Caco-2 (cell line): ENCODE measurements at regions not wholly inside any gene's neighbourhood (a gene's known extent, or its start where the extent isn't known, plus 50 kb on each side); places are given as distances from the start of the nearest gene placed in this dataset.
A peak's percentile ranks its signal among the peaks of the same experiment; 100 is the strongest.

Experiments
- BruUV-seq: library from RNA; stranded (reverse); fragments of 400-500 nt; replicated peaks from 2 replicates; lab custom pipeline; 2021; lab: Mats Ljungman, UMichigan
- CTCF ChIA-PET: fragments of 300-600 bp; sonication (Branson Sonifier 250); formaldehyde crosslinking; loops from one replicate; lab custom pipeline; 2022; ENCODE audit warnings: antibody characterized with exemption; lab: Charles Lee
- POLR2A ChIA-PET: fragments of 300-600 bp; sonication (Branson Sonifier 250); formaldehyde crosslinking; loops from one replicate; lab custom pipeline; 2022; ENCODE audit warnings: antibody characterized with exemption; lab: Charles Lee
- DNase-seq, 2 experiments: peaks; one replicate each; pipeline versions ENCODE4 v3.0.0 to v3.0.0-alpha.2; 2020 to 2022
- H3K27me3 ChIP-seq: replicated peaks from 2 replicates; pipeline ENCODE4 v1.6.0; 2011; ENCODE audit warnings: low read length; ENCODE audit not compliant: control insufficient read depth, insufficient read depth
- H3K36me3 ChIP-seq: 2 replicates; pipeline ENCODE4 v1.5.1; 2011; ENCODE audit warnings: low read length; ENCODE audit not compliant: control insufficient read depth, insufficient read depth
- H3K4me1 ChIP-seq: fragments of 250-450 bp; sonication (Bioruptor Pico); 2 replicates; pipeline ENCODE4 v1.5.1; 2020; ENCODE audit warnings: mild to moderate bottlenecking
- H3K4me3 ChIP-seq: 2 replicates; pipeline ENCODE4 v1.5.1; 2011; ENCODE audit warnings: low read depth, mild to moderate bottlenecking, control low read depth, low read length
- H3K9me3 ChIP-seq: fragments of 250-450 bp; sonication (Bioruptor Pico); 2 replicates; pipeline ENCODE4 v1.5.1; 2020; ENCODE audit warnings: mild to moderate bottlenecking, moderate library complexity
- H3K27ac Mint-ChIP-seq: one replicate; pipeline ENCODE4 v1.8.0; 2022; ENCODE audit warnings: mixed read lengths; ENCODE audit not compliant: unreplicated experiment
- H3K27me3 Mint-ChIP-seq: one replicate; pipeline ENCODE4 v1.8.0; 2022; ENCODE audit warnings: mixed read lengths; ENCODE audit not compliant: insufficient read depth, unreplicated experiment
- H3K36me3 Mint-ChIP-seq: one replicate; pipeline ENCODE4 v1.8.0; 2022; ENCODE audit warnings: mild to moderate bottlenecking, mixed read lengths; ENCODE audit not compliant: insufficient read depth, unreplicated experiment
- H3K4me1 Mint-ChIP-seq: one replicate; pipeline ENCODE4 v1.8.0; 2022; ENCODE audit warnings: low read depth, mixed read lengths; ENCODE audit not compliant: unreplicated experiment
- H3K4me3 Mint-ChIP-seq: one replicate; pipeline ENCODE4 v1.8.0; 2022; ENCODE audit warnings: mild to moderate bottlenecking, moderate library complexity, mixed read lengths; ENCODE audit not compliant: unreplicated experiment
- H3K9me3 Mint-ChIP-seq: one replicate; pipeline ENCODE4 v1.8.0; 2022; ENCODE audit warnings: mixed read lengths; ENCODE audit not compliant: unreplicated experiment
- intact Hi-C: fragments of 100-400 bp; cut with micrococcal nuclease; formaldehyde crosslinking; loops from one replicate; pipeline ENCODE4 v1.10.0; 2022; ENCODE audit not compliant: unreplicated experiment
- TF ChIP-seq, protein P1 (sequence below), 2 experiments: fragments of 200-600 bp in 1 of 2; IDR thresholded peaks; 1 replicate in 1 of 2; 2 replicates in 1 of 2; pipeline versions ENCODE4 v1.5.1 to v1.8.0; 2011 to 2022; ENCODE audit warnings: antibody characterized with exemption in 1 of 2, control low read depth in 1 of 2, inconsistent platforms in 1 of 2, low read depth in 1 of 2, low read length in 1 of 2, mild to moderate bottlenecking in 1 of 2, moderate library complexity in 1 of 2; ENCODE audit not compliant: insufficient read depth in 1 of 2, severe bottlenecking in 1 of 2, unreplicated experiment in 1 of 2

DNA sequence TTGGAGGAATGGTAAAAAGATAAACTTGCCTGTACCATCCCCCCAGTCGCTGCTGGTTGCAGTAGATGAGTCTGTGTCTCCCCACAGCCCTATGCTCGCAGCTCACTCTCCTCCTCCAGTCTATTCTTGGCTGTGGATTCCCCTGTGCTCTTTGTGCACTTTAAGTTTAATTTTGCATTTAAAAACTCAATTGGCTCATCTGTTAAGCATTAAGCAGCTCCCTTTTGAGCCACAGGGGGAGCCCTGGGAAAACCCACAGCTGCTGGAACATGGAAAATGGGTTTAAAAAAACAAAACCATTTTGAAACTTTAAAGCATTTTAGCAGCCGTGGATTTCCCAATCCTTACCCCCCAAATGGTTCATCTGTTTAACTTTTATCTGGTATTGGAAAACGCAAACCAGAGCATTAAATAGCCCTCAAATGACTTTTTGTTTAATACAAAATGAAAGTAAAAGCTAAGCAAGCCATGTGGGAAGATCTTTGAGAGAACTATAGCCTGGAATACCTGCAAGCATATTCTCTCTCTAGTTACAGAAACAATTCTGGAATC is 536.9 kb downstream of the ZIC1 start:
- Histone ChIP-seq H3K4me3 (no peak overlapping the region), H3K36me3 (no peaks in the 10 kb centered on the region), H3K4me1 (no peaks in the 10 kb centered on the region), H3K27me3 (no peaks in the 10 kb centered on the region), H3K9me3 (no peaks in the 10 kb centered on the region)
- ChIA-PET POLR2A (no interaction called here), CTCF (interaction anchor here (1.1 kb wide), 1 partner anchor 131 kb away, joined by 3 read pairs; no protein-coding TSS in a partner anchor)
- H3K27me3 Mint-ChIP-seq, result no peaks in the 10 kb centered on the region
- H3K4me3 Mint-ChIP-seq, result no peak overlapping the region
- TF ChIP-seq, protein P1, sequence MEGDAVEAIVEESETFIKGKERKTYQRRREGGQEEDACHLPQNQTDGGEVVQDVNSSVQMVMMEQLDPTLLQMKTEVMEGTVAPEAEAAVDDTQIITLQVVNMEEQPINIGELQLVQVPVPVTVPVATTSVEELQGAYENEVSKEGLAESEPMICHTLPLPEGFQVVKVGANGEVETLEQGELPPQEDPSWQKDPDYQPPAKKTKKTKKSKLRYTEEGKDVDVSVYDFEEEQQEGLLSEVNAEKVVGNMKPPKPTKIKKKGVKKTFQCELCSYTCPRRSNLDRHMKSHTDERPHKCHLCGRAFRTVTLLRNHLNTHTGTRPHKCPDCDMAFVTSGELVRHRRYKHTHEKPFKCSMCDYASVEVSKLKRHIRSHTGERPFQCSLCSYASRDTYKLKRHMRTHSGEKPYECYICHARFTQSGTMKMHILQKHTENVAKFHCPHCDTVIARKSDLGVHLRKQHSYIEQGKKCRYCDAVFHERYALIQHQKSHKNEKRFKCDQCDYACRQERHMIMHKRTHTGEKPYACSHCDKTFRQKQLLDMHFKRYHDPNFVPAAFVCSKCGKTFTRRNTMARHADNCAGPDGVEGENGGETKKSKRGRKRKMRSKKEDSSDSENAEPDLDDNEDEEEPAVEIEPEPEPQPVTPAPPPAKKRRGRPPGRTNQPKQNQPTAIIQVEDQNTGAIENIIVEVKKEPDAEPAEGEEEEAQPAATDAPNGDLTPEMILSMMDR (IDR thresholded peaks at IDR 0.05; ENCODE audit: insufficient read depth in 1 of 2, low read depth in 1 of 2, low read length in 1 of 2, severe bottlenecking in 1 of 2, unreplicated experiment in 1 of 2), result peak; percentile 33 to 34
- no peaks in the 10 kb centered on the region for H3K4me1 Mint-ChIP-seq
- H3K9me3 Mint-ChIP-seq, result no peaks in the 10 kb centered on the region
- H3K27ac Mint-ChIP-seq, result no peak overlapping the region
- no TSS peak for BruUV-seq
- H3K36me3 Mint-ChIP-seq, result no peaks in the 10 kb centered on the region
- peak in 1 of 2 experiments; percentile 24 for DNase-seq
- intact Hi-C loops, result no loop called here

DNA sequence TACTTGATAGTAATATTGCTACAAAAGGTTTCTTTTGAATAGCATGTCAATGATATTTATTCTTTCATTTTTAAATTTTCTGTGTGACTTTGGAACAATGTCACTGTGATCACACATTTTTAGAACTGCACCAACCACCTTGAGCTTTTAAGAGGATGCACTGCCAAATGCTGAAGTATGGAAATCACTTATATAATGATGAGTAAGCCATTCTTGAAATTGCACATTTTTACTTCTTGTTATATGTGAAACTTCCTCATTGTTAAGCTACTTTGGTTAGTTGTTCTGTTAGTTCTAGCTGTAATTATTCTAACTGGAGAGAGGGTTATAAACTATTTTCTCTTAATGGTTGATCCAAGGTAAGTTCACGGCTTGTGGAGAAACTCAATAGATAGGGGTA is 547.5 kb downstream of the ZIC1 start:
- no peaks in the 10 kb centered on the region for H3K4me1 Mint-ChIP-seq
- no peak overlapping the region for H3K4me3 Mint-ChIP-seq
- no TSS peak for BruUV-seq
- H3K9me3 Mint-ChIP-seq, result peaks cover 7% of the 10 kb centered on the region
- peaks cover 6% of the 10 kb centered on the region for H3K27me3 Mint-ChIP-seq
- no peak overlapping the region for H3K27ac Mint-ChIP-seq
- ChIA-PET CTCF (no interaction called here), POLR2A (no interaction called here)
- H3K9me3 ChIP-seq, result peaks cover 5% of the 10 kb centered on the region; the same call in 1 of the 2 replicates
- intact Hi-C loops, result no loop called here
- DNase-seq, result no peak
- H3K36me3 ChIP-seq, result no peaks in the 10 kb centered on the region
- no peaks in the 10 kb centered on the region for H3K36me3 Mint-ChIP-seq
- TF ChIP-seq, protein P1 (IDR thresholded peaks at IDR 0.05; ENCODE audit: insufficient read depth in 1 of 2, low read depth in 1 of 2, low read length in 1 of 2, severe bottlenecking in 1 of 2, unreplicated experiment in 1 of 2), result no peak
- no peak overlapping the region for H3K4me3 ChIP-seq
- no peaks in the 10 kb centered on the region for H3K27me3 ChIP-seq
- H3K4me1 ChIP-seq, result no peaks in the 10 kb centered on the region

DNA sequence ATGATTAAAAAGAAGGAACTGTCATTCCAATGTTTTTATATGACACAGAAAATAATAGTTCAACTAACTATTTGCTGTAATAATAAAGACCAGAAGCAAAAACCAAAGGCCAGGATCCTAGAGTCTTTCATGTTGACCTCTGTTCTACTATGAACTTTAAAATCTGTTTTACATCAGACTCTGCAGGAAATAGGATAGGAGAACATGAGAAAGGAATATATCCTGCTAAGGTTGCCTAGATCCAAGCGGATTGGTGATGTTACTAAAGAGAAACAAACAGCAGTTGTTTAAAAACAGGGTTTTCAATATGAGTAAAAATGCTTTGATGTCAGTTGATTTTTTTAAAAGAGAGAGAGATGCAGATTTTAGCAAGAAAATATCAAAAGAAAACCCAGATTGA is 549.6 kb downstream of the ZIC1 start:
- no peaks in the 10 kb centered on the region for H3K36me3 Mint-ChIP-seq
- peaks cover 7% of the 10 kb centered on the region for H3K9me3 Mint-ChIP-seq
- no peak overlapping the region for H3K4me3 Mint-ChIP-seq
- H3K27ac Mint-ChIP-seq, result no peak overlapping the region
- no peaks in the 10 kb centered on the region for H3K4me1 Mint-ChIP-seq
- Histone ChIP-seq H3K27me3 (no peaks in the 10 kb centered on the region), H3K4me3 (no peak overlapping the region), H3K9me3 (peaks cover 5% of the 10 kb centered on the region; the same call in 1 of the 2 replicates), H3K4me1 (no peaks in the 10 kb centered on the region), H3K36me3 (no peaks in the 10 kb centered on the region)
- BruUV-seq, result no TSS peak
- TF ChIP-seq, protein P1 (IDR thresholded peaks at IDR 0.05; ENCODE audit: insufficient read depth in 1 of 2, low read depth in 1 of 2, low read length in 1 of 2, severe bottlenecking in 1 of 2, unreplicated experiment in 1 of 2), result no peak
- intact Hi-C loops, result no loop called here
- ChIA-PET CTCF (no interaction called here), POLR2A (no interaction called here)
- peaks cover 6% of the 10 kb centered on the region for H3K27me3 Mint-ChIP-seq
- DNase-seq, result no peak
